NT2/D1 (cell line): ENCODE measurements at regions not wholly inside any gene's neighbourhood (a gene's known extent, or its start where the extent isn't known, plus 50 kb on each side); places are given as distances from the start of the nearest gene placed in this dataset.

Source experiments
- YY1 ChIP-seq: IDR thresholded peaks from 2 replicates; pipeline ENCODE4 v1.6.1; 2011; ENCODE audit not compliant: insufficient read length, insufficient read depth
- ZNF274 ChIP-seq: IDR thresholded peaks from 2 replicates; pipeline ENCODE4 v1.6.1; 2011; ENCODE audit warnings: mild to moderate bottlenecking, low read depth, low read length

DNA sequence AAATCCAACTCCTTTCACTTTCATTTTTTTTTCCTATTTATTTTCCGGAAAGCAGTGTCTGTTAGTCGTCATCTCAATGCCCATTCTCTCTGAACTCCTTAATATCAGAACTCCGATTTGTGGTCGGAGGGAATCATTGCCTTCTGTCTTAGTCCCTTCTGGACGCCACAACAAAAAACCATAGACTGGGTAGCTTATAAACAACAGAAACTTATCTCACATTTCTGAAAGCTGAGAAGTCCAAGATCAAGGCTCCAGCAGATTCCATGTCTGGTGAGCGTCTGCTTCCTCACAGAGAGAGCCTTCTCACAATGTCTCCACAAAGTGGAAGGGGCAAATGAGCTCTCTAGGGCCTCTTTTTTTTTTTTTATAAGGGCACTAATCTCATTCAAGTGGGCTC lies 296.6 kb upstream of the CDH11 start:
- TF ChIP-seq YY1 (no peak), ZNF274 (no peak)
